ENCODE measurements at regions not wholly inside any gene's neighbourhood (a gene's known extent, or its start where the extent isn't known, plus 50 kb on each side); places are given as distances from the start of the nearest gene placed in this dataset.
"Not testable (repeated sequence)": the region's sequence is repeated elsewhere in the genome, so short reads cannot be mapped to it uniquely, and the experiment has no call there.

- Mint-ChIP-seq H3K4me1 (ENCODE audit: low read depth) (no peaks in the 10 kb centered on the region), H3K9me3 (ENCODE audit: low read depth) (no peaks in the 10 kb centered on the region), H3K4me3 (no peak overlapping the region), H3K27me3 (no peaks in the 10 kb centered on the region), H3K36me3 (no peaks in the 10 kb centered on the region), H3K27ac (no peak overlapping the region)
Observed at GRCh38 chr15:37425541-37425940, 325.2 kb upstream of the MEIS2 start.

DNA sequence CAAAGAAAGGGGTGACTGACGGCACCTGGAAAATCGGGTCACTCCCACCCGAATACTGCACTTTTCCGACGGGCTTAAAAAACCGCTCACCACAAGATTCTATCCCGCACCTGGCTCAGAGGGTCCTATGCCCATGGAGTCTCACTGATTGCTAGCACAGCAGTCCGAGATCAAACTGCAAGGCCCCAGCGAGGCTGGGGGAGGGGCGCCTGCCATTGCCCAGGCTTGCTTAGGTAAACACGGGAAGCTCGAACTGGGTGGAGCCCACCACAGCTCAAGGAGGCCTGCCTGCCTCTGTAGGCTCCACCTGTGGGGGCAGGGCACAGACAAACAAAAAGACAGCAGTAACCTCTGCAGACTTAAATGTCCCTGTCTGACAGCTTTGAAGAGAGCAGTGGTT lies 327.0 kb upstream of the MEIS2 start:
- H3K4me1 Mint-ChIP-seq (ENCODE audit: low read depth); H3K27ac Mint-ChIP-seq; H3K36me3 Mint-ChIP-seq; H3K27me3 Mint-ChIP-seq; H3K9me3 Mint-ChIP-seq (ENCODE audit: low read depth); H3K4me3 Mint-ChIP-seq: not testable (repeated sequence)

- Mint-ChIP-seq H3K27me3 (no peaks in the 10 kb centered on the region), H3K9me3 (ENCODE audit: low read depth) (peaks cover 2% of the 10 kb centered on the region), H3K4me1 (ENCODE audit: low read depth) (no peaks in the 10 kb centered on the region), H3K27ac (no peak overlapping the region), H3K4me3 (no peak overlapping the region), H3K36me3 (no peaks in the 10 kb centered on the region)
Observed at GRCh38 chr15:37446921-37447320, 346.6 kb upstream of the MEIS2 start.

- no peaks in the 10 kb centered on the region for H3K27me3 Mint-ChIP-seq
- peaks cover 15% of the 10 kb centered on the region for H3K9me3 Mint-ChIP-seq (ENCODE audit: low read depth)
- H3K36me3 Mint-ChIP-seq: no peaks in the 10 kb centered on the region
- no peak overlapping the region for H3K27ac Mint-ChIP-seq
- H3K4me3 Mint-ChIP-seq: no peak overlapping the region
- no peaks in the 10 kb centered on the region for H3K4me1 Mint-ChIP-seq (ENCODE audit: low read depth)
Observed at GRCh38 chr15:37452498-37452897, 352.1 kb upstream of the MEIS2 start.

DNA sequence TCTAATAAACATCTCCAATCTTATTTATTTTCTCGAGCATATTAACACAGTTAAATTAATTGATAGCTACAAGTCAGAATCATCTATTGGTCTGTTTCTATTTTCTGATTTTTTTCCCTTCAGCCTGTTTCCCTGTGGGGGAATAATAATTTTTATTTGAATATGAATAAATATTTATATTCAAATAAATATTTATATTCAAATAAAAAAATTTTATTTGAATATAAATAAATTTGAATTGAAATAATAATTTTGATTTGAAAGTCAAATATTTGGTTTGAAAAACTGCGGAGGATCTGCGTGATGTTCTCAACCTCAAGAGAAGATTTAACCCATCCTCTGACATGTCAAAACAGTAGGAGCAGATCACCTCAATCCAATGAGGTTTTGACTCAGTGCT lies 380.1 kb upstream of the MEIS2 start:
- Mint-ChIP-seq H3K4me3 (no peak overlapping the region), H3K4me1 (ENCODE audit: low read depth) (no peaks in the 10 kb centered on the region), H3K9me3 (ENCODE audit: low read depth) (peaks cover 5% of the 10 kb centered on the region), H3K36me3 (no peaks in the 10 kb centered on the region), H3K27ac (no peak overlapping the region), H3K27me3 (peaks cover 1% of the 10 kb centered on the region)

- Mint-ChIP-seq H3K36me3 (no peaks in the 10 kb centered on the region), H3K4me3 (no peak overlapping the region), H3K27me3 (peaks cover 1% of the 10 kb centered on the region), H3K9me3 (ENCODE audit: low read depth) (peaks cover 5% of the 10 kb centered on the region), H3K4me1 (ENCODE audit: low read depth) (no peaks in the 10 kb centered on the region), H3K27ac (no peak overlapping the region)
Observed at GRCh38 chr15:37481126-37481525, 380.8 kb upstream of the MEIS2 start.

DNA sequence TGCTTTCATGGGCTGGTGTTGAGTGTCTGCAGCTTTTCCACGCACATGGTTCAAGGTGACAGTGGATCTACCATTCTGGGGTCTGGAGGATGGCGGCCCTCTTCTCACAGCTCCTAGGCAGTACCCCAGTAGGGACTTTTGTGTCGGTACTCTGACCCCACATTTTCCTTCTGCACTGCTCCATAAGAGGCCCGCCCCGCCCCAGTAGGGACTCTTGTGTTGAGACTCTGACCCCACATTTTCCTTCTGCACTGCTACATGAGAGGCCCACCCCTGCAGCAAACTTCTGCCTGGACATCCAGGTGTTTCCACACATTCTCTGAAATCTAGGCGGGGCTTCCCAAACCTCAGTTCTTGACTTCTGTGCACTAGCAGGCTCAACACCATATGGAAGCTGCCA lies 383.4 kb upstream of the MEIS2 start:
- Mint-ChIP-seq H3K36me3 (no peaks in the 10 kb centered on the region), H3K4me3 (no peak overlapping the region), H3K9me3 (ENCODE audit: low read depth) (peaks cover 5% of the 10 kb centered on the region), H3K4me1 (ENCODE audit: low read depth) (no peaks in the 10 kb centered on the region), H3K27me3 (peaks cover 1% of the 10 kb centered on the region), H3K27ac (no peak overlapping the region)

DNA sequence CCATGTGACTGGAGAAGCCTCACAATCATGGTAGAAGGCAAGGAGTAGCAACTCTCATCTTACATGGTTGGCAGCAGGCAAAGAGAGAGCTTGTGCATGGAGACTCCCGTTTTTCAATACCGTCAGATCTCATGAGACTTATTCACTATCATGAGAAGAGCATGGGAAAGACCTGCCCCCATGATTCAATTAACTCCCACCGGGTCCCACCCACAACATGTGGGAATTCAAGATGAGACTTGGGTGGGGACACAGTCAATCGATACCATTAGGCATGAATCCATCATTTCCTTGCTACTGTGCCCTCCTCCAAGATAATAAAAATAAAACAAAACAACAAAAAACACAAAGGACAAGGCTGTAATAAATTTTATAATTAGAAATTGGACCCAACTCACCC lies 384.7 kb upstream of the MEIS2 start:
- no peak overlapping the region for H3K27ac Mint-ChIP-seq
- H3K9me3 Mint-ChIP-seq (ENCODE audit: low read depth): peaks cover 9% of the 10 kb centered on the region
- no peaks in the 10 kb centered on the region for H3K4me1 Mint-ChIP-seq (ENCODE audit: low read depth)
- peaks cover 1% of the 10 kb centered on the region for H3K27me3 Mint-ChIP-seq
- H3K4me3 Mint-ChIP-seq: no peak overlapping the region
- H3K36me3 Mint-ChIP-seq: no peaks in the 10 kb centered on the region

DNA sequence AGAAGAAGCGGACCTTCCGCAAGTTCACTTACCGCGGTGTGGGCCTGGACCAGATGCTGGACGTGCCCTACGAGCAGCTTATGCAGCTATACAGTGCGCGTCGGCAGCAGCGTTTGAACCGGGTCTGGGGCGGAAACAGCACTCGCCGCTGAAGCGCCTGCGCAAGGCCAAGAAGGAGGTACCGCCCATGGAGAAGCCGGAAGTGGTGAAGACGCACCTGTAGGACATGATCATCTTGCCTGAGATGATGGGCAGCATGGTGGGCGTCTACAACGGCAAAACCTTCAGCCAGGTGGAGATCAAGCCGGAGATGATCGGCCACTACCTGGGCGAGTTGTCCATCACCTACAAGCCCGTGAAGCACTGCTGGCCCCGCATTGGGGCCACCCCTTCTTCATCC lies 390.4 kb upstream of the MEIS2 start:
- Mint-ChIP-seq H3K36me3 (no peaks in the 10 kb centered on the region), H3K4me1 (ENCODE audit: low read depth) (no peaks in the 10 kb centered on the region), H3K27me3 (no peaks in the 10 kb centered on the region), H3K9me3 (ENCODE audit: low read depth) (peaks cover 7% of the 10 kb centered on the region), H3K4me3 (no peak overlapping the region), H3K27ac (no peak overlapping the region)

GRCh38 chr15:37516621-37517020 lies 416.3 kb upstream of the MEIS2 start:
- no peak overlapping the region for H3K27ac Mint-ChIP-seq
- no peaks in the 10 kb centered on the region for H3K9me3 Mint-ChIP-seq (ENCODE audit: low read depth)
- no peaks in the 10 kb centered on the region for H3K36me3 Mint-ChIP-seq
- H3K4me3 Mint-ChIP-seq: no peak overlapping the region
- H3K27me3 Mint-ChIP-seq: peaks cover 1% of the 10 kb centered on the region
- no peaks in the 10 kb centered on the region for H3K4me1 Mint-ChIP-seq (ENCODE audit: low read depth)

DNA sequence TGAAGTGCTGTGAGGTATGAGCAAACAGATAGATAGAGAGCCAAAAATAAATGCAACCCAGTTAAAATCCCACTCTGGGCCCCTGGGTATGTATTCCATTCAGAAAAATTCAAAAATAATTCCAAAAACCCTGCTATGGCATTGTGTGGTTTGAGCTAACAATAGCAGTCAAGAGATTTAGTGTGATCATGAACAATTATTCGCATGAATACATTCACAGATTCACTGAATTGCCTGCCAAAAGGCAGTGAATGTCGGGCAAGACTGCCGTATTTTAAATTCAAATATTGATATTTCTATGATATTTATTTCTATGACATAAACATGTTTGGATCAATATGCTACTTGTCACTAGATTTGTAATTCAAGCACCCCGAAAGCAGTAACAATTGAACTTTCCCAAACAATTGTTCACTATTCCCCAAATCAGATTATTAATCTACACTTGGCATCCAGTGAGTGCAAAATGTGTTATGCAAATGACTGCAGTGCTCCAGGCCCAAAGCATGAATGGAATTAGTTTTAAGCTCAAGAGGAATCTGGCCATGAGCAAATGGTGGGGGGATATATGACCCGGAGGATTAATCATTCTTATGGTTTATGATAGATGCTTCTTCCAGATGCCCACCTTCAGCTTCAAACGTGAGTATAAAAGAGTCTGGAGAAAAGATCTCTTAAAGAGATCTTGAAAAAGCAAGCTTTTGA lies 417.0 kb upstream of the MEIS2 start:
- Mint-ChIP-seq H3K9me3 (ENCODE audit: low read depth) (no peaks in the 10 kb centered on the region), H3K27ac (no peak overlapping the region), H3K4me3 (no peak overlapping the region), H3K4me1 (ENCODE audit: low read depth) (no peaks in the 10 kb centered on the region), H3K36me3 (no peaks in the 10 kb centered on the region), H3K27me3 (peaks cover 1% of the 10 kb centered on the region)

DNA sequence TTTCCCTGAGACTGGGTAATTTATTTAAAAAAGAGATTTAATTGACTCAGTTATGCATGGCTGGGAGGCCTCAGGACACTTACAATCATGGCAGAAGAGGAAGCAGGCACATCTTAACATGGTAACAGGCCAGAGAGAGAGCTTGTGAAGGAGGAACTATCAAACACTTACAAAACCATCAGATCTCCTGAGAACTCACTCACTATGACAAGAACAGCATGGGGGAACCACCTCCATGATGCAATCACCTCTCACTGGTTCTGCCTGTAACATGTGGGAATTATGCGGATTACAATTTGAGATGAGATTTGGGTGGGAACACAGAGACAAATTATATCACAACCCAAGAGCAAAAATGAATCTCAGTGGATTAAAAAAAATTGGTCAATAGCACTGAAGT lies 416.0 kb upstream of the TMCO5A start:
- no peak overlapping the region for H3K4me3 Mint-ChIP-seq
- H3K9me3 Mint-ChIP-seq (ENCODE audit: low read depth): no peaks in the 10 kb centered on the region
- H3K27ac Mint-ChIP-seq: no peak overlapping the region
- H3K27me3 Mint-ChIP-seq: peaks cover 1% of the 10 kb centered on the region
- H3K4me1 Mint-ChIP-seq (ENCODE audit: low read depth): no peaks in the 10 kb centered on the region
- no peaks in the 10 kb centered on the region for H3K36me3 Mint-ChIP-seq

GRCh38 chr15:37520026-37520425 lies 414.4 kb upstream of the TMCO5A start:
- H3K4me3 Mint-ChIP-seq: no peak overlapping the region
- H3K27me3 Mint-ChIP-seq: peaks cover 6% of the 10 kb centered on the region
- H3K36me3 Mint-ChIP-seq: no peaks in the 10 kb centered on the region
- H3K4me1 Mint-ChIP-seq (ENCODE audit: low read depth): no peaks in the 10 kb centered on the region
- peaks cover 4% of the 10 kb centered on the region for H3K9me3 Mint-ChIP-seq (ENCODE audit: low read depth)
- no peak overlapping the region for H3K27ac Mint-ChIP-seq

GRCh38 chr15:37520882-37521281 lies 413.6 kb upstream of the TMCO5A start:
- Mint-ChIP-seq H3K27ac (no peak overlapping the region), H3K4me3 (no peak overlapping the region), H3K27me3 (peaks cover 7% of the 10 kb centered on the region), H3K9me3 (ENCODE audit: low read depth) (peaks cover 4% of the 10 kb centered on the region), H3K4me1 (ENCODE audit: low read depth) (no peaks in the 10 kb centered on the region), H3K36me3 (no peaks in the 10 kb centered on the region)

GRCh38 chr15:37524601-37525000 lies 409.8 kb upstream of the TMCO5A start:
- Mint-ChIP-seq H3K4me1 (ENCODE audit: low read depth) (no peaks in the 10 kb centered on the region), H3K27me3 (peaks cover 7% of the 10 kb centered on the region), H3K36me3 (no peaks in the 10 kb centered on the region), H3K4me3 (no peak overlapping the region), H3K9me3 (ENCODE audit: low read depth) (peaks cover 4% of the 10 kb centered on the region), H3K27ac (no peak overlapping the region)

- no peaks in the 10 kb centered on the region for H3K36me3 Mint-ChIP-seq
- no peaks in the 10 kb centered on the region for H3K4me1 Mint-ChIP-seq (ENCODE audit: low read depth)
- no peak overlapping the region for H3K27ac Mint-ChIP-seq
- H3K4me3 Mint-ChIP-seq: no peak overlapping the region
- peaks cover 7% of the 10 kb centered on the region for H3K27me3 Mint-ChIP-seq
- H3K9me3 Mint-ChIP-seq (ENCODE audit: low read depth): peaks cover 9% of the 10 kb centered on the region
Observed at GRCh38 chr15:37528432-37528831, 406.0 kb upstream of the TMCO5A start.
